ENCODE measurements at regions not wholly inside any gene's neighbourhood (a gene's known extent, or its start where the extent isn't known, plus 50 kb on each side); places are given as distances from the start of the nearest gene placed in this dataset.

GRCh38 chr12:84641940-84642545 is 270.6 kb downstream of the SLC6A15 start:
- no peak for DNase-seq
- no peak overlapping the region for H3K27ac Mint-ChIP-seq (ENCODE audit: unreplicated experiment)
- intact Hi-C loops (cut with micrococcal nuclease; ENCODE audit: unreplicated experiment): no loop called here
- CTCF ChIA-PET: interaction anchor here (0.7 kb wide), 1 partner anchor 1247 kb away, joined by 3 read pairs; no protein-coding TSS in a partner anchor
- H3K4me1 Mint-ChIP-seq (ENCODE audit: low read depth, unreplicated experiment): no peaks in the 10 kb centered on the region
- H3K9me3 Mint-ChIP-seq (ENCODE audit: low read depth, unreplicated experiment): no peaks in the 10 kb centered on the region
- TF ChIP-seq, protein P1, sequence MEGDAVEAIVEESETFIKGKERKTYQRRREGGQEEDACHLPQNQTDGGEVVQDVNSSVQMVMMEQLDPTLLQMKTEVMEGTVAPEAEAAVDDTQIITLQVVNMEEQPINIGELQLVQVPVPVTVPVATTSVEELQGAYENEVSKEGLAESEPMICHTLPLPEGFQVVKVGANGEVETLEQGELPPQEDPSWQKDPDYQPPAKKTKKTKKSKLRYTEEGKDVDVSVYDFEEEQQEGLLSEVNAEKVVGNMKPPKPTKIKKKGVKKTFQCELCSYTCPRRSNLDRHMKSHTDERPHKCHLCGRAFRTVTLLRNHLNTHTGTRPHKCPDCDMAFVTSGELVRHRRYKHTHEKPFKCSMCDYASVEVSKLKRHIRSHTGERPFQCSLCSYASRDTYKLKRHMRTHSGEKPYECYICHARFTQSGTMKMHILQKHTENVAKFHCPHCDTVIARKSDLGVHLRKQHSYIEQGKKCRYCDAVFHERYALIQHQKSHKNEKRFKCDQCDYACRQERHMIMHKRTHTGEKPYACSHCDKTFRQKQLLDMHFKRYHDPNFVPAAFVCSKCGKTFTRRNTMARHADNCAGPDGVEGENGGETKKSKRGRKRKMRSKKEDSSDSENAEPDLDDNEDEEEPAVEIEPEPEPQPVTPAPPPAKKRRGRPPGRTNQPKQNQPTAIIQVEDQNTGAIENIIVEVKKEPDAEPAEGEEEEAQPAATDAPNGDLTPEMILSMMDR (IDR thresholded peaks at IDR 0.05; ENCODE audit: unreplicated experiment): no peak
- no peak overlapping the region for H3K4me3 Mint-ChIP-seq (ENCODE audit: low read depth, unreplicated experiment)
- no peaks in the 10 kb centered on the region for H3K27me3 Mint-ChIP-seq (ENCODE audit: unreplicated experiment)
- no peaks in the 10 kb centered on the region for H3K36me3 Mint-ChIP-seq (ENCODE audit: insufficient read depth, unreplicated experiment)
- no TSS peak for BruUV-seq (replicated peaks)

DNA sequence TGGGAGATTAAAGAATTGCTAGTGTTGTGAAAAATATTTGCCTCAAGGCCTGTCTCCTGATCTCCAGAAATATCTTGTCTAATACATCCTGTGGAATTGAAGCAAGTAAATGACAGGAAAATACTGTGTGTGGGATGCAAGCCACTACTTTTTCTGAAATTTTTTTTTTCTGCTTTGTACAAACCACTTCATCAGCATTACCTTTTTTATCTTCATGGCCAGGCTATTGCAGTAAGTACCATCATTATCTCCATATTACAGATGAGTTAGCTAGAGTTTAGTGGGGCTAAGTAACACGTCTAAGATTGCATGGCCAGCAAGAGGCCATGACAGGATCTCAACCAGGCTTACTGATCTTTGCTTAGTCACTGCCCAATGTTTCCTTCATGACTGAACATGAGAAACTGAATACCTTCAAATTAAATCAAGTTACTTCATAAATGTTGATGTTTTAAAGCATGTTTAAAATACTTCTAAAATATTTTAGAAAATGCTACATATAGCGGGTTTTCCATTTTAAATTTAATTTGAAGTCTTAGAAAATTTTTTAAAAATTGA is 273.7 kb downstream of the SLC6A15 start:
- Mint-ChIP-seq H3K4me1 (ENCODE audit: low read depth, unreplicated experiment) (no peaks in the 10 kb centered on the region), H3K27ac (ENCODE audit: unreplicated experiment) (no peak overlapping the region), H3K27me3 (ENCODE audit: unreplicated experiment) (no peaks in the 10 kb centered on the region), H3K9me3 (ENCODE audit: low read depth, unreplicated experiment) (peaks cover 2% of the 10 kb centered on the region), H3K4me3 (ENCODE audit: low read depth, unreplicated experiment) (no peak overlapping the region), H3K36me3 (ENCODE audit: insufficient read depth, unreplicated experiment) (no peaks in the 10 kb centered on the region)
- TF ChIP-seq, protein P1 (IDR thresholded peaks at IDR 0.05; ENCODE audit: unreplicated experiment): no peak
- no TSS peak for BruUV-seq (replicated peaks)
- CTCF ChIA-PET: no interaction called here
- intact Hi-C loops (cut with micrococcal nuclease; ENCODE audit: unreplicated experiment): no loop called here
- no peak for DNase-seq

DNA sequence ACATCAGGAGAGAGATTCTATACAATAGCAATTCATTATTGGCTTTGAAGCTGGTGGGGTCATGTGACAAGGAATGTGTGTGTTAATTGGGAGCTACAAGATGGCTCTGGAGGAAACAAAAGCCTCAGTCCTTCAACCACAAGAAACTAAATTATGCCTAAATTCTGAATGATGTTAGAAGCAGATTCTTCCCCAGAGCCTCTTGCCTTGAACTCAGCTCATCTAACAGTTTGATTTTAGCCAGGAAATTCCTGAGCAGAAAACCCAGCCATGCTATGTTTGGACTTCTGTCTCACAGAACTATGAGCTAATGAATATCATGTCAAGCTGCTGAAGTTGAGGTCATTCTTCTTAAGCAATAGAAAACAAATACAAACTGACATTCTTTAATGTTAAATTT is 274.7 kb downstream of the SLC6A15 start:
- TF ChIP-seq, protein P1 (IDR thresholded peaks at IDR 0.05; ENCODE audit: unreplicated experiment): no peak
- CTCF ChIA-PET: no interaction called here

GRCh38 chr12:84636801-84637290 is 275.8 kb downstream of the SLC6A15 start:
- Mint-ChIP-seq H3K27me3 (ENCODE audit: unreplicated experiment) (no peaks in the 10 kb centered on the region), H3K27ac (ENCODE audit: unreplicated experiment) (no peak overlapping the region), H3K9me3 (ENCODE audit: low read depth, unreplicated experiment) (peaks cover 2% of the 10 kb centered on the region), H3K36me3 (ENCODE audit: insufficient read depth, unreplicated experiment) (no peaks in the 10 kb centered on the region), H3K4me1 (ENCODE audit: low read depth, unreplicated experiment) (no peaks in the 10 kb centered on the region), H3K4me3 (ENCODE audit: low read depth, unreplicated experiment) (no peak overlapping the region)
- intact Hi-C loops (cut with micrococcal nuclease; ENCODE audit: unreplicated experiment): loop anchor here (1.0 kb wide), 1 partner anchor 205 kb away; no protein-coding TSS in a partner anchor
- BruUV-seq (replicated peaks): no TSS peak
- no peak for DNase-seq
- CTCF ChIA-PET: no interaction called here
- TF ChIP-seq, protein P1 (IDR thresholded peaks at IDR 0.05; ENCODE audit: unreplicated experiment): no peak

More for the DNA sequence above, 274.7 kb downstream of the SLC6A15 start:
- intact Hi-C loops (cut with micrococcal nuclease; ENCODE audit: unreplicated experiment): loop anchor here (1.0 kb wide), 1 partner anchor 204 kb away; no protein-coding TSS in a partner anchor
- no TSS peak for BruUV-seq (replicated peaks)
- no peaks in the 10 kb centered on the region for H3K27me3 Mint-ChIP-seq (ENCODE audit: unreplicated experiment)
- peaks cover 2% of the 10 kb centered on the region for H3K9me3 Mint-ChIP-seq (ENCODE audit: low read depth, unreplicated experiment)
- no peak overlapping the region for H3K4me3 Mint-ChIP-seq (ENCODE audit: low read depth, unreplicated experiment)
- no peak overlapping the region for H3K27ac Mint-ChIP-seq (ENCODE audit: unreplicated experiment)
- DNase-seq: no peak
- no peaks in the 10 kb centered on the region for H3K36me3 Mint-ChIP-seq (ENCODE audit: insufficient read depth, unreplicated experiment)
- H3K4me1 Mint-ChIP-seq (ENCODE audit: low read depth, unreplicated experiment): no peaks in the 10 kb centered on the region
